GM19395 (cell line): ENCODE measurements at regions not wholly inside any gene's neighbourhood (a gene's known extent, or its start where the extent isn't known, plus 50 kb on each side); places are given as distances from the start of the nearest gene placed in this dataset.
"Not testable (repeated sequence)": the region's sequence is repeated elsewhere in the genome, so short reads cannot be mapped to it uniquely, and the experiment has no call there.

Experiments used
- ATAC-seq: cut with Tn5 transposase; IDR thresholded peaks from one replicate; pipeline ENCODE4 v1.9.1; 2021; ENCODE audit warnings: mild to moderate bottlenecking, moderate library complexity; ENCODE audit not compliant: unreplicated experiment

GRCh38 chr18:52136532-52136931, 203.5 kb upstream of the DCC start:
- ATAC-seq: no peak

GRCh38 chr18:52140986-52141385, 199.0 kb upstream of the DCC start:
- no peak for ATAC-seq

GRCh38 chr18:52150050-52150449, 189.9 kb upstream of the DCC start:
- ATAC-seq: no peak

- ATAC-seq: peak; percentile 85
These were observed 188.0 kb upstream of the DCC start for GRCh38 chr18:52152036-52152435.

- ATAC-seq: no peak
These were observed 183.8 kb upstream of the DCC start for GRCh38 chr18:52156166-52156565.

GRCh38 chr18:52160636-52161035, 179.4 kb upstream of the DCC start:
- no peak for ATAC-seq

GRCh38 chr18:52163478-52163877, 176.5 kb upstream of the DCC start:
- ATAC-seq: no peak

- not testable (repeated sequence) for ATAC-seq
These were observed 171.9 kb upstream of the DCC start for GRCh38 chr18:52168131-52168530.

GRCh38 chr18:52174220-52174619, 165.8 kb upstream of the DCC start:
- ATAC-seq: no peak

- ATAC-seq: no peak
These were observed 164.6 kb upstream of the DCC start for GRCh38 chr18:52175406-52175805.

- ATAC-seq: no peak
These were observed 156.9 kb upstream of the DCC start for GRCh38 chr18:52183107-52183506.

- ATAC-seq: no peak
These were observed 149.8 kb upstream of the DCC start for GRCh38 chr18:52190195-52190594.

- no peak for ATAC-seq
These were observed 149.4 kb upstream of the DCC start for GRCh38 chr18:52190631-52191030.

- no peak for ATAC-seq
These were observed 139.6 kb upstream of the DCC start for GRCh38 chr18:52200406-52200805.

- ATAC-seq: no peak
These were observed 138.9 kb upstream of the DCC start for GRCh38 chr18:52200921-52201663.

- no peak for ATAC-seq
These were observed 131.4 kb upstream of the DCC start for GRCh38 chr18:52208646-52209045.

- ATAC-seq: no peak
These were observed 123.9 kb upstream of the DCC start for GRCh38 chr18:52216109-52216508.

- ATAC-seq: no peak
These were observed 123.3 kb upstream of the DCC start for GRCh38 chr18:52216666-52217065.

GRCh38 chr18:52219102-52219501, 120.9 kb upstream of the DCC start:
- no peak for ATAC-seq

- no peak for ATAC-seq
These were observed 119.9 kb upstream of the DCC start for GRCh38 chr18:52220062-52220591.

GRCh38 chr18:52222211-52222610, 117.8 kb upstream of the DCC start:
- no peak for ATAC-seq

GRCh38 chr18:52227536-52227935, 112.5 kb upstream of the DCC start:
- no peak for ATAC-seq

- no peak for ATAC-seq
These were observed 111.8 kb upstream of the DCC start for GRCh38 chr18:52228166-52228565.
